ENCODE measurements at regions not wholly inside any gene's neighbourhood (a gene's known extent, or its start where the extent isn't known, plus 50 kb on each side); places are given as distances from the start of the nearest gene placed in this dataset.
"Not testable (repeated sequence)": the region's sequence is repeated elsewhere in the genome, so short reads cannot be mapped to it uniquely, and the experiment has no call there.

DNA sequence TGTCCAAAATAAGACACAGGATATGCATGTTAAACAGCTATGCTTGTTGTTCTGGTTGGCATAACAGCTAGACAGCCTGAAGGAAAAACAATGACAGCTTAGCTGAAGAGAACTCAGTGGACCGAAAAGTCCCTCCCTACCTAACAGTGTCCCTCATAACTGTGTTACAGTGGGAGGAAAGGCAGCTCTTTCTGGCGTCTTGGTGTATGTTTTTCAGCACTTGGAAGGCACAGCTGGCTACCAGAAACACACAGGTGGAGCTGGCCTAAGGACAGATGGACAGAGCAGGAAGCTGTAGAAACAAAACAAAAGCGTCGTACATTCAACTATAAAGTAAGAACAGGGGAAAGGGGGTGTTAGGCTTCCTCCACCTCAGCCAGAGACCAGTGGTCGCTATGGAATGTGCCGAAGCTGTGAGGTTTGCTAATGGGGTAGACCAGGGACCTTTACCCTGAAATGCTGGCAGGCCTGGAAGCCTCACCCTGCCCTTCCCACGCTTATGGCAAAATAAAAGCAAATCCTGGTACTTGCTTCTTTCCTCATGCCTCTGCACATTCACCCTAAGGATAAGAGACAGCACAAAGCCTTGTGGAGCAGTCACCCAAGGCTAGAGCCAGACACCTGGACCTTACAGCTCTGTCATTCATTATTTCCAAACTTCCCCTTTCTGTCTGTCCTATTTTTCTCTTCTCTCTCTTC lies 103.5 kb upstream of the TRIB2 start:
- no peak for DNase-seq

DNA sequence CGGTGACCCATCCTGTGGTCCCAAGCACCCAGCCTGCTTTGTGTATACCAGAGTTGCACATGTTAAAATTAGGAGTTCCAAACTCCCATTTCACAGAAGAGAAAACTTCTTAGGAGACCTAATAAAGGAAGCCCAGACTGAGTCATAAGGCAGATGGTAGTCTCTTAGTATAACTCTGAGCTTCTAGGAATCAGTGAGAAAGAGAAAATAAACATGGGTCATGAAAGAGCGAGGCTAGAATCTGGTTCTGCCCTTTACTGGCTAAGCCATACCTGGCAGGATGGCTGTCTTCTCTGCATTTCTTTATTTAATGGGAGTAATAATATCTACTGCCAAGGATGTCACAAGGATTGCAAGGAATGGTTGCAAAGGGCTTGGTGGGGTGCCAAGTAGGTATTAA lies 101.2 kb upstream of the TRIB2 start:
- DNase-seq, result no peak

DNA sequence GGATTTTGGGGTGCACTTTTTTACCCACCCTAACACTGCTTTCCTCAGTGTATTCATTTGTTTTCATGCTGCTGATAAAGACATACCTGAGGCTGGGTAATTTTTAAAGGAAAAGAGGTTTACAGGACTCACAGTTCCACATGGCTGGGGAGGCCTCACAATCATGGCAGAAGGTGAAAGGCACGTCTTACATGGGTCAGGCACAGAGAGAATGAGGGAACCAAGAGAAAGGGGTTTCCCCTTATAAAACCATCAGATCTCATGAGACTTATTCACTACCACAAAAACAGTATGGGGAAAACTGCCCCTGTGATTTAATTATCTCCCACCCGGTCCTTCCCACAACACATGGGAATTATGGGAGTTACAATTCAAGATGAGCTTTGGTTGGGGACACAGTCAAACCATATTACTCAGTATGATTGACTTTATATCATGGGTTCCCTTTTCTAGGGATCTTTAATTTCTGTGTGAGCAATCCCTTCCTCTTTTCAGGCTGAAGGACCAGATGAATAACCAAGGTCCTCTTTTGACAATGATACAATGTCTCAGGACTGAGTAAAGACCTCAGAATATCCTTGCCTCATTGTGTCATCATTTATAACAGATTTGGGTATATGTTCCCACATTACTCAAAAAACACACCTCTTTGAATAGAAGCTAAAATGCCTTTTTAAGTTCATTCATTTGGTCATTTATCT lies 100.1 kb upstream of the TRIB2 start:
- no peak for DNase-seq

DNA sequence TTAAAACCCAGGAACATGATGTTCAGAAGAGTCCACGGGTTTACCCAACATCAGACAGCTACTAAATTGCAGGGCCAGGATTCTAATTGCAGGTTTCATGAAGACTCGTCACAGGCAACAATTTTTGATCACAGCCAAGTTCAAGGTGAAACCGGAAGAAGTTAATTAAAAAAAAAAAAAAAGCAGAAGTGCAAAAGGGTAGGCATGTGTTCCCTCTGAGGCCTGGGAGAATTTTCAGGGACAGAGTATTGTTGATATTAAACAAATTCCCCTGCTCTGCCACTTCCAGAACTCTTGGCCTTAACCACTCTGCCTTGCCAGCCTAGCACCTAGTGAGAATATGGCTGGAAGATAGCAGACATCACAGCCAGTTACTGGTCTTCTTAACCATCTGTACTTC lies 99.4 kb upstream of the TRIB2 start:
- no peak for DNase-seq

DNA sequence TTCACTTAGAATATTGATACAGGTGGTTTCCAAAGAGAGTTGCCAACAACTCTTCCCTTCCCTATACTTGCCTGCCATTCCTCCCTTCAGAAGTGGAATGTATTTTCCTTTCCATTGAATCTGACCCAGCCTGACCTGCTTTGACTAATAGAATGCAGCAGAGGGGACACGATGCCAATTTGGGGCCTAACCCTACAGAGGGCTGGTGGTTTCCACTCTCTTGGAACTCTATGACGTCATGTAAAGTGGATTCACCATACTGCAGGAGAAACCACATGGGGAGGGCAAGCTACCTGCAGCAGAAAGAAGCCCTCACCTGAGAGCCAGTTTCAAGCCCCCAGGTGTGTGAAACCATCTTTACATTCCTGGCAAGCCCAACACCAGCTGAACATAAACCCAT lies 98.9 kb upstream of the TRIB2 start:
- no peak for DNase-seq

DNA sequence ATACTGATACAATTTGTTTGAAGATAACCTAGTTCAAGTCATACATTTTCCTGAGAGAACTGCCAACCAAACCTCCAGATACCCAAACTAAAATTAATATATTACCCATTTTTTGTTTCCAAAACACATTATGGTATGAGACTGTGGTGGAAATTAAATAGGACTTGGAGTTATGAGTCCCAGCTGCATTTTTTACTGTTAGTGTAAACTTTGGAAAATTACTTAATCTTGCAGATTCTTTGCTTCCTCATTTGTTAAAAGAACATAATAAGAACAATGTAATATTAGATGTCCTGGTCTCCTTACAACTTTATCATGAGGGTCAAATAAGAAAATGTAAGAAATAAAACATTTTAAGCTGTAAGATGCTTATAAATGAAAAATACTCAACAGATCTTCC lies 98.2 kb upstream of the TRIB2 start:
- DNase-seq, result no peak

GRCh38 chr2:12619975-12620374 lies 96.8 kb upstream of the TRIB2 start:
- DNase-seq, result no peak

DNA sequence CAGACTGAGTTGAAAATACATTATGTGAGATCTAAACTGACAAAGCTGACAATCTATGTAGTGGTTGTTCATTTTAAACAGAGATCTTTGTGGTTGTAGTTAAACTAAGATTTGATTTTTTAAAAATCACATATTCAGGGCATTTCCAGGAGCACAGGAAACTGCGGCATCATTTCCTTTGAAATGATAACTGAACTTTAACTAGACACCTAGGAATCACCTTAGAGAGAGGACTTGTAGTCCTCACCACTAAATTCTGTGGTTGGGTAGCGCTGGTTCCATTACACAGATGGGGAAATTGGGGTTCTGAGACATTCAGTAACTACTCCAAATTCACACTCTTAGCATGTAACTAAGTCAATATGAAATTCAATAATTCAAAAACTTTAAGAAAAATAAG lies 96.0 kb upstream of the TRIB2 start:
- no peak for DNase-seq

DNA sequence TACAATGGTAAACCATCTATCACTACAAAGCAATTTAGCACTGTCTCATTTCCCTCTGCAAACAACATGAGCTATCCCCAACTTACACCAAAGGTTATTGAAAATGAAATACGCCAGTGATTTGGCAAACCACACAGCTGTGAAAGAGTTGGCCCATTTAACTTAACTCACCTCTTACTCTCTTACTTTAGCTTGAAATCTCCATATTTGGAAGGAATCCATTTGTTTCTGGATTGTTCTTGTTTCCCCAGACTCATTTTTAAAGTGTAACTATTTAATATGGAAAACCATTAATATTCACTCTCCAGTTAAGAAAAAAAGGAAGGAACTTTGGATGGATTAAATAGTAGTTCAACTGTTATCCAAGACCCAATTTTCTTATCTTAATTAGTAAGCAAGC lies 93.7 kb upstream of the TRIB2 start:
- no peak for DNase-seq

- DNase-seq, result no peak
These were observed 92.4 kb upstream of the TRIB2 start for GRCh38 chr2:12624384-12624783.

- no peak for DNase-seq
These were observed 91.7 kb upstream of the TRIB2 start for GRCh38 chr2:12624905-12625598.

- DNase-seq, result not testable (repeated sequence)
These were observed 88.2 kb upstream of the TRIB2 start for GRCh38 chr2:12628541-12628940.

DNA sequence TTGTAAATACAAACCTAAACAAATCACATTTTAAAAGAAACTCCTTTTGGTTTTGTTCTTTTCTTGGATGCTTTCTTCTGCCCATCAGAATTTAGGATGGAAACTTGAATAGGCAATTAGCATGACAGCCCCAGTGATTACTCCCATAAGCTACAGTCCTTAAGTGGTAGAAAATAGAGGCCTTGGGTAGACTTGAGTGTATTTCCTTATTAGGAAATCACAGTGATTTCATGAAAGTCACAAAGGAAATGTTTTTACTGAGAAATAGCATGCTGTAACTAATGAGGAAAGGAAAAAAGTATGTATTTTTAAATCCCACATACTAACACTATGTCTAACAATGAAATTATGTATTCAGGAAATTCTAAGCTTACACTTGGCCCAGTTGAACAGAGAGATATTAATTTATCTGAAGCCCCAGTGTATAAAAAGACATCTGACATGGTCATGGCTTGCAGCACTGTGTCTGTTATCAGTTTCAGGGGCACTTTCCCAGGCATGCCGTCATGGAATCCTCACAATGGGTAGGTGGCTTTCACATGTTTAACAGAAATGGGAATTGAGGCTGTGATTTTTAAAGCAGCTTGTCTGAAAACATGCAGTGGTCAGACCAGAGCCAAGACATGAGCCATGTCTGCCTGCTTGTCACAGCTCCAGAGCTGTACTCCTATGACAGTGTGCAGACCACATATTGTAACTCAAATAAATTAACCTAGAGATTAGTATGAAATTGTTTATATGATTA lies 79.7 kb upstream of the TRIB2 start:
- no peak for DNase-seq

GRCh38 chr2:12637754-12638153 lies 79.0 kb upstream of the TRIB2 start:
- DNase-seq, result no peak

DNA sequence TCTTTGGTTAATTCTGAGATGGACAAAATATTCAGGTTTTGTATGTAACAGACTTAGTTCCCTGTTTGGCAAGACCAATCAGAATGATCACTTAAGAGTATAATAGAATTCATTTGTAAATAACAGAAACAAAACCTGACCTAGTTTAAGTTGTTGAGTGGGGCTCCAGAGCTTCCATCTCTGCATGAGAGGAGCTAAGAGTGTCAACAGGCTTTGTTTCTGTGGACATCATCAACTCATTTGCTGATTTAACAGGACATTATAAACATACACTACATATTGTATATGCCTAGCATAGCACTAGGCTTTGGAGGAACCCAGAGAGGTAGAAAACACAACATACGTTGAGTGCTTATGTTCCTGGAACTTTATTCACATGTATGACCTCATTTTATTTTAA lies 75.3 kb upstream of the TRIB2 start:
- DNase-seq, result no peak

- DNase-seq, result no peak
These were observed 74.4 kb upstream of the TRIB2 start for GRCh38 chr2:12642332-12642731.

DNA sequence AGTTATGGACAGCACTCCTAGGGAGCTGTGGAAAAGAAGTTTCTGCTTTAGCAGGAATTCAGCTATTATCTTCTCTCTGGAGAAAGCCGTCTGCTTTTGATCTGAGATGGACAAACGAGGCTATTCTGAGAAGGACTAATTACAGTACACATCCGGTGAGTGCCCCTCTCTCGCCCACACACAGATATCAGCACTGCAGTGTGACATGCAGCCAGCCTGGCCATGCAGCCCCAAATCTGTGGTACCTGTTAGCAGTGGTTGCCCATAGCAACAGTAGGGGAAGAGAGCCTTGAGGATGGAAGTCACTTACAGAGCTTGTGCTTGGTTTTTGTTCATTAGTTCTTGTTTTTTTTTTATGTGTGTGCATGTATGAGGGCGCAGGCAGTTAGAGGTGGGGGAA lies 73.9 kb upstream of the TRIB2 start:
- no peak for DNase-seq

DNA sequence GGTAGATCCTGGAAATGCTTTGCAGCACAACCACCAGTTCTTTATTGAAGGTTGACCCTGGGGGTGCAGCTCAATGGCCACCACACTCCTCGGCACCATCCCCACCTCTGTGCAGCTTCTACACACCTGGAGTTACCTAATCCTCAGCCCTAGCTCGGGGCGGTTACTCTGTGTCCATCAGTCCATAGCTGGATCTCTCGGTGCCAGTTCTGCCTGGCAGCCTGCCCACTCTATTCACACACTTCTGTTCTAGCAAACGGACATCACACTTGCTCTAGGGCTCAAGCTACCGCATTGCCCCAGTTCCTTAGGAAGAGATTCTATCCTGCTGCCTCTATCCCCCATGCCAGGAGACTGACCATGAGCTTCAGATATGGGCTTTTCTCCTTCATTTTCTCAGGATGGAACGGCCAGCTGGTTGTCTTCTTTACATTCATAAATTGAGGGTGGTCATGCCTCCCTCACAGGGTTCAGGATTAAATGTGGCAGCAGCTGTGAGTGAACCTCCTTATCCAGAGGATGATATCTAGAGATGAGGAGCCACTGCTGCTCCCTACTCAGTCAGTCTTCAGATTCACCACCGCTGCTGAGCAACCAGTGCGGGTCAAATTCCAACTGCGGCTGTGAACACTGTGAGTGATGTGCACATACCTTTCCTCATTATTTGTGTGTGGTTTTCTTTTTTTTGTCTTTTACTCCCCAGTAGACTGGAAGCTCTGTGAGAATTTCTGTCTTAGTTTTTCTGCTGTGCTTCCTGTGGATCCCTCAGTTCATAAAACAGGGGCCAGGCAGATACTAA lies 66.9 kb upstream of the TRIB2 start:
- no peak for DNase-seq

DNA sequence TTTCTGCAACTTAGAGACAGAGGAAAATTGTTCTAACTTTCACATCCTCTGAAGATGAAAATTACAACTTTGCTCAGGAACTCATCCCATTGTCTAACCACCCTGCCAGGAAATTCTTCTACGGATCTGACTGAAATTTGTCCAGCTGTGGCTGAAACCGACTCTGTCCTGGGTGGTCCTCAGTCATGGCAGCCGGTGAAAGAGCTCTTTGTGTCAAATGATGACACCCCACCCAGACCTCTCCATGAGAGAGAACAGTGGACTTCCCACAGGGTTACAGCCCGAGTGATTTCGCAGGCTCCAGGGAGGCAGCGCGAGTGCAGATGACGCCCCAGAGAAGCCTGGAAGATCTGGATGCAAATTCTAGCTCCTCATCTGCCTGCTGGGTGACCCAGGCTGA lies 65.1 kb upstream of the TRIB2 start:
- DNase-seq, result no peak

GRCh38 chr2:12652723-12653122 lies 64.0 kb upstream of the TRIB2 start:
- DNase-seq, result no peak

- DNase-seq, result no peak
These were observed 59.2 kb upstream of the TRIB2 start for GRCh38 chr2:12657560-12657959.

DNA sequence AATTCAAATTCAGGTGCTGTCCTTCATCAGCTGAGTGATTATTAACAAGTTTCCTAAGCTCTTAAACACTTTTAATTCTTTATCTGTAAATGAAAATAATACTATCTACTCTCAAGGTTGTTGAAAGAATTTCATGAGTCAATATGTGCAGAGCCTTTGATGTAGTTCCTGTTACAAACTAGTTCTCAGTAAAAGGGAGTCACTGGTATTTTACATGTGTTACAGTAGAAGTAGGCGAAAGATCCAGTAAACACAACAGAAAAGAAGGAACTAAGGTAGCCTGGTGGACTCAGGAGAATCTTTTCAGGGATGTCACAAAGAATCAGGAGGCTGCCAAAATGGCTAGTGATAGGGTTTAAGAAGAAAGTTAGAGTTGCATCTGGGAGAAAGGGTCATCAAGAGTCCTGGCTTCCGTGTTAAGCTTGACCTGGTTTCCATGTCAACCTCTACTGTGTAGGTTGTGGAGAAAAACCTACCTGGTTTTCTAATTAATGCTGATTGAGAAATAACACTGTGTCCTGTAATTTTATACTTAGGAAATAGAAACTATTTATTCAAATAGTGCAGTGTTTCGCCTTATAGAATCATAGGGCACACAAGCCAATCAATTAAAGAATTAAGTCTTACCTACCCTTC lies 58.3 kb upstream of the TRIB2 start:
- no peak for DNase-seq

Measured in NCI-H1930 (cell line).